ENCODE measurements at regions not wholly inside any gene's neighbourhood (a gene's known extent, or its start where the extent isn't known, plus 50 kb on each side); places are given as distances from the start of the nearest gene placed in this dataset.

- TF ChIP-seq HNRNPL (IDR thresholded peaks at IDR 0.05; ENCODE audit: low read depth, low read length) (no peak), EZH2 (conservative IDR thresholded peaks at IDR 0.05; ENCODE audit: low read depth, low read length) (no peak), JUND (CRISPR knock-in tag; IDR thresholded peaks at IDR 0.05) (no peak), POLR2AphosphoS5 (IDR thresholded peaks at IDR 0.05; ENCODE audit: low read depth, low read length) (no peak), USF2 (IDR thresholded peaks at IDR 0.05; ENCODE audit: low read depth, low read length) (no peak), USF2 (CRISPR knock-in tag; IDR thresholded peaks at IDR 0.05; ENCODE audit: borderline replicate concordance) (no peak), SNAPC2 (CRISPR knock-in tag; IDR thresholded peaks at IDR 0.05) (no peak)
- TF ChIP-seq, protein P1, sequence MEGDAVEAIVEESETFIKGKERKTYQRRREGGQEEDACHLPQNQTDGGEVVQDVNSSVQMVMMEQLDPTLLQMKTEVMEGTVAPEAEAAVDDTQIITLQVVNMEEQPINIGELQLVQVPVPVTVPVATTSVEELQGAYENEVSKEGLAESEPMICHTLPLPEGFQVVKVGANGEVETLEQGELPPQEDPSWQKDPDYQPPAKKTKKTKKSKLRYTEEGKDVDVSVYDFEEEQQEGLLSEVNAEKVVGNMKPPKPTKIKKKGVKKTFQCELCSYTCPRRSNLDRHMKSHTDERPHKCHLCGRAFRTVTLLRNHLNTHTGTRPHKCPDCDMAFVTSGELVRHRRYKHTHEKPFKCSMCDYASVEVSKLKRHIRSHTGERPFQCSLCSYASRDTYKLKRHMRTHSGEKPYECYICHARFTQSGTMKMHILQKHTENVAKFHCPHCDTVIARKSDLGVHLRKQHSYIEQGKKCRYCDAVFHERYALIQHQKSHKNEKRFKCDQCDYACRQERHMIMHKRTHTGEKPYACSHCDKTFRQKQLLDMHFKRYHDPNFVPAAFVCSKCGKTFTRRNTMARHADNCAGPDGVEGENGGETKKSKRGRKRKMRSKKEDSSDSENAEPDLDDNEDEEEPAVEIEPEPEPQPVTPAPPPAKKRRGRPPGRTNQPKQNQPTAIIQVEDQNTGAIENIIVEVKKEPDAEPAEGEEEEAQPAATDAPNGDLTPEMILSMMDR (CRISPR knock-in tag; IDR thresholded peaks at IDR 0.05), result no peak
Observed at GRCh38 chr17:53061446-53061845, 761.3 kb upstream of the KIF2B start.

Measured in HepG2 (cell line).